ENCODE measurements at regions not wholly inside any gene's neighbourhood (a gene's known extent, or its start where the extent isn't known, plus 50 kb on each side); places are given as distances from the start of the nearest gene placed in this dataset.

DNA sequence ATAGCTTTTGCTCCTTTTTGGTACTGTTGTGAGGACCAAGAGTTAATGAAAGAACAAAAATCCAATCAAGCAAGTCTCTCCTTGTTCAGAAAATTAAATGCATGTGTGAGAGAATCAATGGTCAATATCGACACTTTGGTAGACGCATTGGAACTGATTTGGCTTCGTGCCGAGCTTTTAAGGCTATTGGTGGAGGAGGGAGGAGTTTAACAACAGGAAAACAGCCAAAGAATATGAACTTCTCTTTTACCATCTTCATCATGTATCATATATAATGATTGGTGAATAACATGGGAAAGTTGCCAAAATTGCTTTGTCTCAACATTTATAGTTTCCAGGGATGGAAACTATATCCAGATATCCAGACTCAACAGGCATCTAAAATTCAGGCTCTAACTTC lies 266.5 kb upstream of the CITED2 start:
- no peak for DNase-seq (ENCODE audit: low read depth in 3 of 3, low spot score in 1 of 3)

GRCh38 chr6:139640448-139640847 lies 266.0 kb upstream of the CITED2 start:
- no peak for DNase-seq (ENCODE audit: low read depth in 3 of 3, low spot score in 1 of 3)

DNA sequence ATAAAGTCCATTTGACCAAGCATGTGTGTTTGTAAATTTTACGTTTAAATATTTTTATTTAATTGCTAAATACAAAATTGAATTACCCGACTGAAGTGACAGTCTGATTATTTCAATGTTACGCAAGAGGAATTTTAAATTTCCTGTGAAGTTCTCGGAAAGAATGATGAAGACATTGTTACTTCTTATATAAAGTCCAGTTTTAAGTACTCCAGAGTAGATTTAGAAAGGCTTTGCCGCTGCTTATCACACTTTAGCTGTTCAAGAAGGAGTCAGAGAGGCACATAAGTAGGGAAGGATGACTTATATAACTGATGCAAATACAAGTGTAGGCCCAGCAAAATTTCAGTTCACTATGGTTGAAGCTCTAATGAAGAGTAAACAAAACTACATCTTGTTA lies 265.1 kb upstream of the CITED2 start:
- no peak for DNase-seq (ENCODE audit: low read depth in 3 of 3, low spot score in 1 of 3)

DNA sequence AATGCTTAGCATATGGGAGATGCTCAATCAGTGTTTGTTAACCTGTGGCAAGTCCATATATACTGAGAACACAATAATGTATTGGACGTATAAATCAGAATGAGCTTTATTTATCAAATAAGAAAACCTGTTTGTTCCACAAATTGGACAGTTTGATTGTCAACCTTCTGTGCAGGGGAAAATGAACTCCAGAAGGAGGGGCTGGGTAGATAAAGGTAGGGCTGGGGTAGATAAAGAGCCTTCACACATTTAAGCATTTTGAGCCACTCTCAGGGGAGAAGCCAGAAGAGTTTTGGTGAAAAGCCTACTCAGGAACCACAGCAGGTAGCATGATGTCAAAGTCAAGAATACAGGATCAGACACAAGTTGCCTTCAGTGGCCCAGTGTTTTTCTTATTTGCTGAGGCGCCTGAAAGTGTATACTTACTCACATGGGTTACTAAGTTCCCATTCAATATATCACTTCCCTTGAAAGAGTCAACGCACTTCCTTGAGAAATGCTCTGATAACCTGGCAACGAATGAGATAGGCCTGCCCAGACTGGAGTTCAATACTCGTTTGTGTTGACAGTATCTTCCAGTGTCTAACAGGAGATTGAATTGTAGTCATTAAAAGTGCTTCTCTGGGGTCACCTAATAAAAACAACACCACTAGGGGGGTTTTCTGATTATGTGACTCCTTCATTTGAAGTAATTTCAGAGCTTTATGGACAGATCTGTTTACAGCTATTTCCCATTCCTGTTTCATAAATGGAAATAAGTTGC lies 263.9 kb upstream of the CITED2 start:
- DNase-seq (ENCODE audit: low read depth in 3 of 3, low spot score in 1 of 3), result no peak

DNA sequence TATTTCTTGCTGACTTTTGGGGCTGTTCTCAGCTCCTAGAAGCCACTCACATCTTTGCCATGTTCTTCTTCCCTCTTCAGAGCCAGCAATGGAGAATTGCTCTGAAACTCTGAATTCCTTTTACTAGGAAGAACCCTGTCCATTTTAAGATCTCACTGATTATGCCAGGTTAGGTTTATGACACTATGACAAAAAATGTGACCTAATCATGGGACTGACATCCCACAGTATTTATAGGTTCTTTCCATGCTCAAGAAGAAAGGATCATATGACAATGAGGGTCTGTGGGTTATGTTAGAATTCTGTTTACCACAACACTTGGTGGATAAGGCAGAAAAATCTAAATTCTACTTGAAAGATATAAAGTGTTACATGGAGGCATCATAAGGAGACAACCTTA lies 263.3 kb upstream of the CITED2 start:
- no peak for DNase-seq (ENCODE audit: low read depth in 3 of 3, low spot score in 1 of 3)

DNA sequence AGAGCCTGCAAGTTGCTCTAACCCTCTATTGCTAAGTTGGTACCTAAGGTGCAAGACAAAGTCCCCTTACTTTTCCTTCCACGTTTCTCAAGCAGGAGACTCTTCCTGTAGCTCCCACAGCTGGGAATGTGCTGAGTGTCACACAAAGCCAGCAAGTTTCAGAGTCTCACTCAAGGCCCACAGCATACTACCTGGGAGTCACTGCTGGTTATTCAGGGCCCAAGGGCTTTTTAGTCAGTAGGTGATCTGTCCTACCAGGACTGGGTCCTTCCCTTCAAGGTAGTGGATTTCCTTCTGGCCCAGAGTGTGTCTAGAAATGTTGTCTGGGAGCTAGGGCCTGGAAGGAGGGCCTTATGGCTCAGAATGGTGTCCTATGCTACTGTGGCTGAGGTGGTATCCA lies 261.9 kb upstream of the CITED2 start:
- no peak for DNase-seq (ENCODE audit: low read depth in 3 of 3, low spot score in 1 of 3)

DNA sequence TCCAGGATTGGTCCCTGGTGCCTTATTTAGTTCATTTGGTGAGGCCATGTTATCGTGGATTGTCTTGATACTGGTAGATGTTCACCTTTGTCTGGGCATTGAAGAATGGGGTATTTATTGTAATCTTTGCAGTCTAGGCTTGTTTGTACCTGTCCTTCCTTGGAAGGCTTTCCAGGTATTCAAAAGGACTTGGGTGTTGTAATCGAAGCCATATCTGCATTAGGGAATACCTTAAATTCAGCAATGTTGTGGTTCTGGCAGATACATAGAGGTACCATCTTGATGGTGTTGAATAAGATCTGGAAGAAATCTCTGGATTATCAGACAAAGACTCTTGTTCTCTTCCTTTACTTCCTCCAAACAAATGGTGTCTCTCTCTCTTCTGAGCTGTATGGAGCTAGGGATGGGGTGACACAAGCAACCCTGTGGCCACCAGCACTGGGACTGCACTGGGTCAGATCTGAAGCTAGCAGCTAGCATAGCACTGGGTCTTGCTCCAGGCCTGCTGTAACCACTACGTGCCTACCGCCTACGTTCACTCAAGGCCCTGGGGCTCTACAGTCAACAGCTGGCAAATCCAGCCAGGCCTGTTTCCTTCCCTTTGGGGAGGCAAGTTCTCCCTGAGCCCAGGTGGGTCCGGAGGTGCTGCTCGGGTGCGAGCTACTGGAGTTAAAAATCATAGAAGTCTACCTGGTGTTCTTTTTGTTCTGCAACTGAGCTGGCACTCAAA lies 261.1 kb upstream of the CITED2 start:
- DNase-seq (ENCODE audit: low read depth in 3 of 3, low spot score in 1 of 3), result no peak

GRCh38 chr6:139632840-139633239 lies 258.4 kb upstream of the CITED2 start:
- DNase-seq (ENCODE audit: low read depth in 3 of 3, low spot score in 1 of 3), result no peak

DNA sequence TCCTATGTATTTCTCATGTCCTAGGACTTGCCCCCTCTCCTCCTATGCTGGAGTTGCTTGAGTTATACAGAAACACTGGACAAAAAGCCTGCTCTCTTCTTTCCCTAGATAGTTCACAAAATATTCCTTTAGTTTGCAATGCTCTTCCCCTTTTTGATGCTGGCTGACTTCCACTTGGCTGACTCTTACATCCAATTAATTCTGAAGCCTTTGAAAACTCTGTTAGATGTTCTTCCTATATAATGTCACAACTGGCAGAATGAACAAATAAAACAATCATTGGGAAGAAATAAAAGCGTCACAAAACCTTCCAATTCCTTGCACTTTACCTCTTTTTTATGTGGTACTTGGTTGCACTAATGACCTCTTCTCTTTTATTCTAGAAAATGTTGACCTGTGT lies 253.8 kb upstream of the CITED2 start:
- no peak for DNase-seq (ENCODE audit: low read depth in 3 of 3, low spot score in 1 of 3)

- no peak for DNase-seq (ENCODE audit: low read depth in 3 of 3, low spot score in 1 of 3)
These were observed 252.6 kb upstream of the CITED2 start for GRCh38 chr6:139627091-139627490.

- no peak for DNase-seq (ENCODE audit: low read depth in 3 of 3, low spot score in 1 of 3)
These were observed 251.8 kb upstream of the CITED2 start for GRCh38 chr6:139625998-139626975.

DNA sequence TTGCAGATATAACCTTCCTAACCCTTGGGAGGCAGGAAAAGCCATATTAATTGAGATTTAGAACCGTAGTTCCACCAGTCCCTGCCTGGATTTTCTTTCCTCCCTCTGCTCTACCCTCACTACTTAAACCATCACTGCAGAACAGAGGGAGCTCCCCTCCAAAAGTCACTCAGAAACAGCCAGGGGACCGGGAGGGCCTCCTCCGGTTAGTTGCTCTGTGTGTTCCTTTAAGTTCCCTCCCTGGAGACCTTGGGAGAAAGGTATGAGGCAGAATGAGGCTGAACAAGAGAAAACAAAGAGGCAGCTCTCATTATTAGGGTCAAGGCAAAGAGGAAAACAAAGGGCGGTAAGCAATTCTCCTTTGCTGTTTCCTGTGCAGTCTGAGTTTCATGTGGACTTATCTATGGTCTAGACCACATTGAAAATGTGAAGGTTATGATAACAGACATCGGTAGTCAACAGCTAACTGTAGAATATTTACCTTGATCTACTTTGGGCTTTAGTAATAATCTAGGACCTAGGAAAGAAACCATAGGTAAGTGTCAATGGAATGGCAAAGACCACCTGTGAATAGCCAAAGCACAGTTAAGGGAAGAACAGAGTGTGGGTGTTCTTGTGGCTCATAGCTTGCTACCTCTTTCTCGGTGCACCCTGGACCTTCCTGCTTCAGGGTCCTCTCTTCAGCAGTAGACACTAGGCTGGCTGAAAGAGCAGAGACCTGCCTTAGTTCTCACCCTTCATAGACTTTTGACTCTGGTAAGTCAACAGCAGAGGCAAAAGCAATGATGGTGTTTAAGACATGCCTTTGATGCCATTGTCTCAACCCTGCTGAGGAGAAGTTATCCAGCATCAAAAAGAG lies 250.9 kb upstream of the CITED2 start:
- no peak for DNase-seq (ENCODE audit: low read depth in 3 of 3, low spot score in 1 of 3)

GRCh38 chr6:139623372-139623771 lies 248.9 kb upstream of the CITED2 start:
- DNase-seq (ENCODE audit: low read depth in 3 of 3, low spot score in 1 of 3), result no peak

DNA sequence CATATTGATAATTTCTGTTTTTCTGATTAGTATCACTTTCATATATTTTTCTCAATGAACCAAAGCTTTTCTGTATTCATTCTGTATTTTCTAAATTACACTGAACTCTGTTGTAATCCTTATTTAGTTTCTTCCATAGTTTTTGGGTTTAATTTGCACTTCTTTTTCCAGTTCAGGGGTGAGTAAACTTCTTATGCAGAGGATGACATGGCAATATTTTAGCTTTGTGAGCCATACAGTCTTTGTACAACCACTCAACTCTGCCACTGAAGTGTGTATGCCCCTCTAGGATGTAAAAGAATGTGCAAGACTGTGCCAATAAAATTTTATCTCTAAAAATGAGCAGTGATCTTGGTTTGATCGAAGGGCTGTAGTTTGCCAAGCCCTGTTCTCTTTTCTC lies 239.0 kb upstream of the CITED2 start:
- no peak for DNase-seq (ENCODE audit: low read depth in 3 of 3, low spot score in 1 of 3)

GRCh38 chr6:139612135-139612465 lies 237.7 kb upstream of the CITED2 start:
- no peak for DNase-seq (ENCODE audit: low read depth in 3 of 3, low spot score in 1 of 3)

GRCh38 chr6:139611327-139612134 lies 237.1 kb upstream of the CITED2 start:
- DNase-seq (ENCODE audit: low read depth in 3 of 3, low spot score in 1 of 3), result no peak

GRCh38 chr6:139608466-139609261 lies 234.2 kb upstream of the CITED2 start:
- no peak for DNase-seq (ENCODE audit: low read depth in 3 of 3, low spot score in 1 of 3)

- no peak for DNase-seq (ENCODE audit: low read depth in 3 of 3, low spot score in 1 of 3)
These were observed 230.9 kb upstream of the CITED2 start for GRCh38 chr6:139605350-139605749.

GRCh38 chr6:139603581-139603980 lies 229.1 kb upstream of the CITED2 start:
- DNase-seq (ENCODE audit: low read depth in 3 of 3, low spot score in 1 of 3), result no peak
